ENCODE measurements at regions not wholly inside any gene's neighbourhood (a gene's known extent, or its start where the extent isn't known, plus 50 kb on each side); places are given as distances from the start of the nearest gene placed in this dataset.

- DNase-seq (ENCODE audit: low read depth in 1 of 2, low spot score in 1 of 2) = no peak
- Histone ChIP-seq H3K4me3 (no peak overlapping the region), H3K4me2 (no peak overlapping the region), H3K4me1 (no peaks in the 10 kb centered on the region), H3K9me3 (no peaks in the 10 kb centered on the region; the same call in 2 of the 3 replicates), H3K27ac (no peak overlapping the region)
- FAIRE-seq = no peak
- no peak for ATAC-seq
- no peak for TF ChIP-seq ZSCAN20 (CRISPR knock-in tag; IDR thresholded peaks at IDR 0.05)
- TF ChIP-seq USF2 (IDR thresholded peaks at IDR 0.05) = no peak
- TF ChIP-seq MAZ (IDR thresholded peaks at IDR 0.05; ENCODE audit: borderline replicate concordance, low read depth, low read length) = no peak
- TF ChIP-seq RNF2 (IDR thresholded peaks at IDR 0.05; ENCODE audit: borderline replicate concordance, low read depth) = no peak
- TF ChIP-seq CHD4 (IDR thresholded peaks at IDR 0.05; ENCODE audit: borderline replicate concordance) = no peak
- no peak for TF ChIP-seq HOXA7 (CRISPR knock-in tag; IDR thresholded peaks at IDR 0.05)
- no peak for TF ChIP-seq PHF8 (IDR thresholded peaks at IDR 0.05; ENCODE audit: borderline replicate concordance, low read depth)
- no peak for TF ChIP-seq MAX (IDR thresholded peaks at IDR 0.05)
- TF ChIP-seq ZC3H11A (IDR thresholded peaks at IDR 0.05) = no peak
- TF ChIP-seq CEBPB (IDR thresholded peaks at IDR 0.05) = no peak
- no peak for TF ChIP-seq HMGXB4 (CRISPR knock-in tag; IDR thresholded peaks at IDR 0.05; ENCODE audit: borderline replicate concordance)
- TF ChIP-seq NPAS2 (CRISPR knock-in tag; IDR thresholded peaks at IDR 0.05; ENCODE audit: borderline replicate concordance) = no peak
- TF ChIP-seq JUN (IDR thresholded peaks at IDR 0.05) = no peak
- TF ChIP-seq MAFK (IDR thresholded peaks at IDR 0.05; ENCODE audit: partially characterized antibody) = no peak
- ChIA-PET POLR2A (no interaction called here), CTCF (interaction anchor here (0.6 kb wide), 2 partner anchors 48 to 55 kb away, joined by 3 to 4 read pairs; no protein-coding TSS in a partner anchor)
Measured at GRCh38 chr7:22932896-22933295, 81.0 kb downstream of the HYCC1 start.

GRCh38 chr7:22931011-22931410 is 82.9 kb downstream of the HYCC1 start:
- CTCF ChIA-PET = no interaction called here
- H3K9me3 ChIP-seq = no peaks in the 10 kb centered on the region; the same call in 2 of the 3 replicates
- POLR2A ChIA-PET = no interaction called here
- H3K4me3 ChIP-seq = no peak overlapping the region
- ATAC-seq (no peak), FAIRE-seq (no peak), DNase-seq (ENCODE audit: low read depth in 1 of 2, low spot score in 1 of 2) (no peak)
- TF ChIP-seq RCOR1 (IDR thresholded peaks at IDR 0.05; ENCODE audit: low read depth, low read length) = no peak
- TF ChIP-seq CTCF (IDR thresholded peaks at IDR 0.05) = no peak
- no peak for TF ChIP-seq ESRRA (IDR thresholded peaks at IDR 0.05; ENCODE audit: borderline replicate concordance, low read length)
- no peak for TF ChIP-seq BCL3 (IDR thresholded peaks at IDR 0.05)
- no peak for TF ChIP-seq MAFK (IDR thresholded peaks at IDR 0.05; ENCODE audit: partially characterized antibody)
- TF ChIP-seq ZNF302 (CRISPR knock-in tag; IDR thresholded peaks at IDR 0.05) = no peak
- TF ChIP-seq ZFP36 (IDR thresholded peaks at IDR 0.05; ENCODE audit: borderline replicate concordance, partially characterized antibody) = no peak
- no peak for TF ChIP-seq CHD4 (IDR thresholded peaks at IDR 0.05; ENCODE audit: borderline replicate concordance)
- no peak for TF ChIP-seq EHF (CRISPR knock-in tag; IDR thresholded peaks at IDR 0.05)
- H3K4me1 ChIP-seq = no peaks in the 10 kb centered on the region
- H3K4me2 ChIP-seq = no peak overlapping the region
- H3K27ac ChIP-seq = no peak overlapping the region
- WGBS (ENCODE audit: missing lambda C conversion rate) = 54% methylated on average over 3 of the region's 3 CpGs
